Suprapubic skin (tissue), 4 donors: ENCODE measurements at regions not wholly inside any gene's neighbourhood (a gene's known extent, or its start where the extent isn't known, plus 50 kb on each side); places are given as distances from the start of the nearest gene placed in this dataset.

ENCODE experiments used
- EP300 ChIP-seq: sonication (generic); formaldehyde crosslinking; IDR thresholded peaks from one replicate; pipeline ENCODE4 v1.6.1; 2017; ENCODE audit warnings: antibody characterized with exemption
- POLR2A ChIP-seq, 2 donors: fragments of 450-650 bp; IDR thresholded peaks; one replicate each; pipeline ENCODE4 v1.6.1; 2017; ENCODE audit warnings: antibody characterized with exemption in 2 of 2, mild to moderate bottlenecking in 2 of 2, moderate library complexity in 2 of 2
- POLR2AphosphoS5 ChIP-seq, 3 donors: sonication (generic); formaldehyde crosslinking; IDR thresholded peaks; one replicate each; pipeline ENCODE4 v1.6.1; 2017; ENCODE audit warnings: antibody characterized with exemption in 3 of 3
- TF ChIP-seq, protein P1 (sequence below), 2 donors: fragments of 200-600 bp in 1 of 2; fragments of 450-650 bp in 1 of 2; sonication (generic) in 1 of 2; IDR thresholded peaks; one replicate each; pipeline ENCODE4 v1.5.1; 2016 to 2019; ENCODE audit warnings: antibody characterized with exemption in 2 of 2, mild to moderate bottlenecking in 1 of 2, moderate library complexity in 1 of 2

DNA sequence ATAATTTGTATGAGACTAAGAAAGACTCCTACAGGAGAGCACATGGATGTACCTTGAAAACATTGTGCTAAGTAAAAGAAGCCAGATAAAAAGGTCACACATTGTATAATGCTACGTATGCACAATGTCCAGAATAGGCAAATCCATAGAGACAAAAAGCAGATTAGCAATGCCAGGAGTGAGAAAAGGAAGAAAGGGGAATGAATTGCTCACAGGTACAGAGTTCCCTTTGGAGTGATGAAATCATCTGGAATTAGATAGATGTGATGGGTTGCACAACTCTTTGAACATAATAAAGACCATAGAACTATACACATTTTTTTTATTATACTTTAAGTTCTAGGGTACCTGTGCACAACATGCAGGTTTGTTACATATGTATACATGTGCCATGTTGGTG is 1218.9 kb upstream of the TMEM132C start:
- TF ChIP-seq, protein P1, sequence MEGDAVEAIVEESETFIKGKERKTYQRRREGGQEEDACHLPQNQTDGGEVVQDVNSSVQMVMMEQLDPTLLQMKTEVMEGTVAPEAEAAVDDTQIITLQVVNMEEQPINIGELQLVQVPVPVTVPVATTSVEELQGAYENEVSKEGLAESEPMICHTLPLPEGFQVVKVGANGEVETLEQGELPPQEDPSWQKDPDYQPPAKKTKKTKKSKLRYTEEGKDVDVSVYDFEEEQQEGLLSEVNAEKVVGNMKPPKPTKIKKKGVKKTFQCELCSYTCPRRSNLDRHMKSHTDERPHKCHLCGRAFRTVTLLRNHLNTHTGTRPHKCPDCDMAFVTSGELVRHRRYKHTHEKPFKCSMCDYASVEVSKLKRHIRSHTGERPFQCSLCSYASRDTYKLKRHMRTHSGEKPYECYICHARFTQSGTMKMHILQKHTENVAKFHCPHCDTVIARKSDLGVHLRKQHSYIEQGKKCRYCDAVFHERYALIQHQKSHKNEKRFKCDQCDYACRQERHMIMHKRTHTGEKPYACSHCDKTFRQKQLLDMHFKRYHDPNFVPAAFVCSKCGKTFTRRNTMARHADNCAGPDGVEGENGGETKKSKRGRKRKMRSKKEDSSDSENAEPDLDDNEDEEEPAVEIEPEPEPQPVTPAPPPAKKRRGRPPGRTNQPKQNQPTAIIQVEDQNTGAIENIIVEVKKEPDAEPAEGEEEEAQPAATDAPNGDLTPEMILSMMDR (IDR thresholded peaks at IDR 0.05), result no peak
- TF ChIP-seq POLR2A (IDR thresholded peaks at IDR 0.05) (no peak), POLR2AphosphoS5 (IDR thresholded peaks at IDR 0.05) (no peak), EP300 (no peak)
